GM08714 (cell line): ENCODE measurements at regions not wholly inside any gene's neighbourhood (a gene's known extent, or its start where the extent isn't known, plus 50 kb on each side); places are given as distances from the start of the nearest gene placed in this dataset.

Experiments
- H3K4me3 ChIP-seq: fragments of 200-500 bp; sonication (Bioruptor generic); 2 replicates; pipeline ENCODE4 v1.5.1; 2014; ENCODE audit warnings: mild to moderate bottlenecking, low read length, inconsistent platforms
- ZNF274 ChIP-seq: IDR thresholded peaks from 2 replicates; pipeline ENCODE4 v1.6.1; 2012; ENCODE audit warnings: mild to moderate bottlenecking, low read depth, low read length

- no peak overlapping the region for H3K4me3 ChIP-seq
- no peak for TF ChIP-seq ZNF274
Observed at GRCh38 chr5:67530609-67531255, 334.1 kb upstream of the CD180 start.

- TF ChIP-seq ZNF274: no peak
- H3K4me3 ChIP-seq: no peak overlapping the region
Observed at GRCh38 chr5:67528953-67529352, 332.4 kb upstream of the CD180 start.

GRCh38 chr5:67526793-67527192 is 330.2 kb upstream of the CD180 start:
- no peak overlapping the region for H3K4me3 ChIP-seq
- TF ChIP-seq ZNF274: no peak

GRCh38 chr5:67520161-67520908 is 323.7 kb upstream of the CD180 start:
- TF ChIP-seq ZNF274: no peak
- no peak overlapping the region for H3K4me3 ChIP-seq

- no peak overlapping the region for H3K4me3 ChIP-seq
- no peak for TF ChIP-seq ZNF274
Observed at GRCh38 chr5:67518227-67518626, 321.6 kb upstream of the CD180 start.

- TF ChIP-seq ZNF274: no peak
- no peak overlapping the region for H3K4me3 ChIP-seq
Observed at GRCh38 chr5:67516948-67517565, 320.5 kb upstream of the CD180 start.

GRCh38 chr5:67515762-67516161 is 319.2 kb upstream of the CD180 start:
- H3K4me3 ChIP-seq: no peak overlapping the region
- TF ChIP-seq ZNF274: no peak

- TF ChIP-seq ZNF274: no peak
Observed at GRCh38 chr5:67515020-67515689, 318.6 kb upstream of the CD180 start.

GRCh38 chr5:67512758-67513157 is 316.2 kb upstream of the CD180 start:
- TF ChIP-seq ZNF274: no peak
- no peak overlapping the region for H3K4me3 ChIP-seq

More at GRCh38 chr5:67515020-67515689, 318.6 kb upstream of the CD180 start:
- H3K4me3 ChIP-seq: no peak overlapping the region

- no peak overlapping the region for H3K4me3 ChIP-seq
- no peak for TF ChIP-seq ZNF274
Observed at GRCh38 chr5:67511911-67512310, 315.3 kb upstream of the CD180 start.

GRCh38 chr5:67510204-67510603 is 313.6 kb upstream of the CD180 start:
- no peak for TF ChIP-seq ZNF274
- H3K4me3 ChIP-seq: no peak overlapping the region

- no peak for TF ChIP-seq ZNF274
- H3K4me3 ChIP-seq: no peak overlapping the region
Observed at GRCh38 chr5:67509402-67510186, 313.0 kb upstream of the CD180 start.

GRCh38 chr5:67506241-67506640 is 309.6 kb upstream of the CD180 start:
- H3K4me3 ChIP-seq: no peak overlapping the region
- TF ChIP-seq ZNF274: no peak

GRCh38 chr5:67502951-67503350 is 306.4 kb upstream of the CD180 start:
- no peak for TF ChIP-seq ZNF274

GRCh38 chr5:67496051-67496450 is 299.5 kb upstream of the CD180 start:
- H3K4me3 ChIP-seq: no peak overlapping the region
- no peak for TF ChIP-seq ZNF274

More at GRCh38 chr5:67502951-67503350, 306.4 kb upstream of the CD180 start:
- no peak overlapping the region for H3K4me3 ChIP-seq
